ENCODE measurements at regions not wholly inside any gene's neighbourhood (a gene's known extent, or its start where the extent isn't known, plus 50 kb on each side); places are given as distances from the start of the nearest gene placed in this dataset.
"Not testable (repeated sequence)": the region's sequence is repeated elsewhere in the genome, so short reads cannot be mapped to it uniquely, and the experiment has no call there.

- CTCF ChIA-PET, result no interaction called here
- no peak for DNase-seq
- Mint-ChIP-seq H3K4me3 (no peak overlapping the region), H3K9me3 (no peaks in the 10 kb centered on the region), H3K27me3 (ENCODE audit: low read depth) (no peaks in the 10 kb centered on the region), H3K36me3 (ENCODE audit: low read depth) (no peaks in the 10 kb centered on the region), H3K27ac (no peak overlapping the region), H3K4me1 (ENCODE audit: low read depth) (no peaks in the 10 kb centered on the region)
- intact Hi-C loops (cut with micrococcal nuclease), result no loop called here
These were observed 236.7 kb downstream of the SLC4A3 start for GRCh38 chr2:219864154-219864553.

- Mint-ChIP-seq H3K36me3 (ENCODE audit: low read depth) (no peaks in the 10 kb centered on the region), H3K27me3 (ENCODE audit: low read depth) (no peaks in the 10 kb centered on the region), H3K9me3 (no peaks in the 10 kb centered on the region), H3K4me3 (no peak overlapping the region), H3K4me1 (ENCODE audit: low read depth) (no peaks in the 10 kb centered on the region), H3K27ac (no peak overlapping the region)
- no peak for DNase-seq
- CTCF ChIA-PET, result no interaction called here
- intact Hi-C loops (cut with micrococcal nuclease), result no loop called here
These were observed 241.2 kb downstream of the SLC4A3 start for GRCh38 chr2:219868635-219869034.

- Mint-ChIP-seq H3K27ac (no peak overlapping the region), H3K27me3 (ENCODE audit: low read depth) (no peaks in the 10 kb centered on the region), H3K4me1 (ENCODE audit: low read depth) (no peaks in the 10 kb centered on the region), H3K4me3 (no peak overlapping the region), H3K36me3 (ENCODE audit: low read depth) (no peaks in the 10 kb centered on the region), H3K9me3 (no peaks in the 10 kb centered on the region)
- CTCF ChIA-PET, result no interaction called here
- no peak for DNase-seq
- intact Hi-C loops (cut with micrococcal nuclease), result no loop called here
These were observed 242.6 kb downstream of the SLC4A3 start for GRCh38 chr2:219870041-219870440.

- no peaks in the 10 kb centered on the region for H3K9me3 Mint-ChIP-seq
- H3K36me3 Mint-ChIP-seq (ENCODE audit: low read depth), result no peaks in the 10 kb centered on the region
- H3K4me3 Mint-ChIP-seq, result no peak overlapping the region
- no peaks in the 10 kb centered on the region for H3K4me1 Mint-ChIP-seq (ENCODE audit: low read depth)
- CTCF ChIA-PET, result no interaction called here
- DNase-seq, result no peak
- intact Hi-C loops (cut with micrococcal nuclease), result no loop called here
- no peaks in the 10 kb centered on the region for H3K27me3 Mint-ChIP-seq (ENCODE audit: low read depth)
- H3K27ac Mint-ChIP-seq, result no peak overlapping the region
These were observed 243.9 kb downstream of the SLC4A3 start for GRCh38 chr2:219871351-219871750.

- Mint-ChIP-seq H3K27ac (no peak overlapping the region), H3K4me1 (ENCODE audit: low read depth) (no peaks in the 10 kb centered on the region), H3K4me3 (no peak overlapping the region), H3K27me3 (ENCODE audit: low read depth) (no peaks in the 10 kb centered on the region), H3K36me3 (ENCODE audit: low read depth) (no peaks in the 10 kb centered on the region), H3K9me3 (no peaks in the 10 kb centered on the region)
- CTCF ChIA-PET, result no interaction called here
- intact Hi-C loops (cut with micrococcal nuclease), result no loop called here
- no peak for DNase-seq
These were observed 247.6 kb downstream of the SLC4A3 start for GRCh38 chr2:219875036-219875435.

- H3K4me3 Mint-ChIP-seq; intact Hi-C loops (cut with micrococcal nuclease); H3K9me3 Mint-ChIP-seq; H3K27ac Mint-ChIP-seq; H3K36me3 Mint-ChIP-seq (ENCODE audit: low read depth); H3K4me1 Mint-ChIP-seq (ENCODE audit: low read depth); CTCF ChIA-PET; DNase-seq; H3K27me3 Mint-ChIP-seq (ENCODE audit: low read depth): not testable (repeated sequence)
These were observed 248.6 kb downstream of the SLC4A3 start for GRCh38 chr2:219875986-219876385.

GRCh38 chr2:219876931-219877330 lies 249.5 kb downstream of the SLC4A3 start:
- Mint-ChIP-seq H3K27ac (no peak overlapping the region), H3K4me1 (ENCODE audit: low read depth) (no peaks in the 10 kb centered on the region), H3K4me3 (no peak overlapping the region), H3K27me3 (ENCODE audit: low read depth) (no peaks in the 10 kb centered on the region), H3K36me3 (ENCODE audit: low read depth) (no peaks in the 10 kb centered on the region), H3K9me3 (no peaks in the 10 kb centered on the region)
- CTCF ChIA-PET, result no interaction called here
- DNase-seq, result no peak
- intact Hi-C loops (cut with micrococcal nuclease), result no loop called here

GRCh38 chr2:219877728-219878127 lies 250.3 kb downstream of the SLC4A3 start:
- no peaks in the 10 kb centered on the region for H3K9me3 Mint-ChIP-seq
- no peaks in the 10 kb centered on the region for H3K27me3 Mint-ChIP-seq (ENCODE audit: low read depth)
- no peaks in the 10 kb centered on the region for H3K4me1 Mint-ChIP-seq (ENCODE audit: low read depth)
- CTCF ChIA-PET, result no interaction called here
- intact Hi-C loops (cut with micrococcal nuclease), result no loop called here
- H3K4me3 Mint-ChIP-seq, result no peak overlapping the region
- no peaks in the 10 kb centered on the region for H3K36me3 Mint-ChIP-seq (ENCODE audit: low read depth)
- no peak for DNase-seq
- H3K27ac Mint-ChIP-seq, result no peak overlapping the region

- peaks cover 2% of the 10 kb centered on the region for H3K27me3 Mint-ChIP-seq (ENCODE audit: low read depth)
- intact Hi-C loops (cut with micrococcal nuclease), result no loop called here
- no peak overlapping the region for H3K4me3 Mint-ChIP-seq
- H3K27ac Mint-ChIP-seq, result no peak overlapping the region
- no peak for DNase-seq
- H3K9me3 Mint-ChIP-seq, result no peaks in the 10 kb centered on the region
- CTCF ChIA-PET, result no interaction called here
- no peaks in the 10 kb centered on the region for H3K36me3 Mint-ChIP-seq (ENCODE audit: low read depth)
- no peaks in the 10 kb centered on the region for H3K4me1 Mint-ChIP-seq (ENCODE audit: low read depth)
These were observed 251.1 kb downstream of the SLC4A3 start for GRCh38 chr2:219878516-219878915.

- H3K4me3 Mint-ChIP-seq, result no peak overlapping the region
- no peaks in the 10 kb centered on the region for H3K9me3 Mint-ChIP-seq
- intact Hi-C loops (cut with micrococcal nuclease), result no loop called here
- peaks cover 10% of the 10 kb centered on the region for H3K27me3 Mint-ChIP-seq (ENCODE audit: low read depth)
- no peaks in the 10 kb centered on the region for H3K36me3 Mint-ChIP-seq (ENCODE audit: low read depth)
- H3K27ac Mint-ChIP-seq, result no peak overlapping the region
- H3K4me1 Mint-ChIP-seq (ENCODE audit: low read depth), result no peaks in the 10 kb centered on the region
- DNase-seq, result no peak
- CTCF ChIA-PET, result no interaction called here
These were observed 254.4 kb downstream of the SLC4A3 start for GRCh38 chr2:219881851-219882250.

GRCh38 chr2:219886615-219887014 lies 259.2 kb downstream of the SLC4A3 start:
- no peaks in the 10 kb centered on the region for H3K9me3 Mint-ChIP-seq
- DNase-seq, result no peak
- CTCF ChIA-PET, result no interaction called here
- H3K27ac Mint-ChIP-seq, result no peak overlapping the region
- H3K4me1 Mint-ChIP-seq (ENCODE audit: low read depth), result no peaks in the 10 kb centered on the region
- H3K36me3 Mint-ChIP-seq (ENCODE audit: low read depth), result no peaks in the 10 kb centered on the region
- intact Hi-C loops (cut with micrococcal nuclease), result no loop called here
- peaks cover 13% of the 10 kb centered on the region for H3K27me3 Mint-ChIP-seq (ENCODE audit: low read depth)
- H3K4me3 Mint-ChIP-seq, result no peak overlapping the region

- intact Hi-C loops (cut with micrococcal nuclease), result no loop called here
- no peaks in the 10 kb centered on the region for H3K9me3 Mint-ChIP-seq
- H3K4me1 Mint-ChIP-seq (ENCODE audit: low read depth), result no peaks in the 10 kb centered on the region
- H3K27me3 Mint-ChIP-seq (ENCODE audit: low read depth), result peaks cover 13% of the 10 kb centered on the region
- DNase-seq, result no peak
- H3K27ac Mint-ChIP-seq, result no peak overlapping the region
- CTCF ChIA-PET, result no interaction called here
- H3K4me3 Mint-ChIP-seq, result no peak overlapping the region
- no peaks in the 10 kb centered on the region for H3K36me3 Mint-ChIP-seq (ENCODE audit: low read depth)
These were observed 260.4 kb downstream of the SLC4A3 start for GRCh38 chr2:219887870-219888269.

- no peak overlapping the region for H3K4me3 Mint-ChIP-seq
- H3K9me3 Mint-ChIP-seq, result no peaks in the 10 kb centered on the region
- CTCF ChIA-PET, result no interaction called here
- H3K4me1 Mint-ChIP-seq (ENCODE audit: low read depth), result no peaks in the 10 kb centered on the region
- H3K27ac Mint-ChIP-seq, result no peak overlapping the region
- DNase-seq, result no peak
- no peaks in the 10 kb centered on the region for H3K36me3 Mint-ChIP-seq (ENCODE audit: low read depth)
- no peaks in the 10 kb centered on the region for H3K27me3 Mint-ChIP-seq (ENCODE audit: low read depth)
- intact Hi-C loops (cut with micrococcal nuclease), result no loop called here
These were observed 266.1 kb downstream of the SLC4A3 start for GRCh38 chr2:219893541-219893940.

- Mint-ChIP-seq H3K4me1 (ENCODE audit: low read depth) (no peaks in the 10 kb centered on the region), H3K4me3 (no peak overlapping the region), H3K27me3 (ENCODE audit: low read depth) (peaks cover 6% of the 10 kb centered on the region), H3K9me3 (no peaks in the 10 kb centered on the region), H3K27ac (no peak overlapping the region), H3K36me3 (ENCODE audit: low read depth) (no peaks in the 10 kb centered on the region)
- no peak for DNase-seq
- intact Hi-C loops (cut with micrococcal nuclease), result no loop called here
- CTCF ChIA-PET, result no interaction called here
These were observed 270.0 kb downstream of the SLC4A3 start for GRCh38 chr2:219897456-219897855.

Measured in activated naive CD4-positive, alpha-beta T cell treated with anti-CD3 and anti-CD28 coated beads for 36 hours (primary cell).